Stimulated activated CD8-positive, alpha-beta memory T cell treated with anti-CD3 and anti-CD28 coated beads, Interleukin-15, amount 100 ng/mL, for 24 hours (primary cell): ENCODE measurements at regions not wholly inside any gene's neighbourhood (a gene's known extent, or its start where the extent isn't known, plus 50 kb on each side); places are given as distances from the start of the nearest gene placed in this dataset.

Source experiments
- DNase-seq: peaks from one replicate; pipeline ENCODE4 v3.0.0-alpha.2; 2020; ENCODE audit warnings: low read depth

GRCh38 chr15:46552316-46552715 is 917.5 kb downstream of the SQOR start:
- no peak for DNase-seq

GRCh38 chr15:46555547-46555946 is 920.7 kb downstream of the SQOR start:
- DNase-seq, result no peak

- no peak for DNase-seq
These were observed 921.2 kb downstream of the SQOR start for GRCh38 chr15:46556010-46556409.

- DNase-seq, result no peak
These were observed 921.9 kb downstream of the SQOR start for GRCh38 chr15:46556559-46557379.

- no peak for DNase-seq
These were observed 933.1 kb downstream of the SQOR start for GRCh38 chr15:46567968-46568367.

GRCh38 chr15:46569781-46570180 is 935.0 kb downstream of the SQOR start:
- DNase-seq, result no peak

GRCh38 chr15:46576646-46577395 is 942.0 kb downstream of the SQOR start:
- no peak for DNase-seq

GRCh38 chr15:46577767-46578166 is 942.9 kb downstream of the SQOR start:
- no peak for DNase-seq

GRCh38 chr15:46580487-46580886 is 945.7 kb downstream of the SQOR start:
- no peak for DNase-seq

GRCh38 chr15:46580924-46581323 is 946.1 kb downstream of the SQOR start:
- DNase-seq, result no peak

- DNase-seq, result no peak
These were observed 954.3 kb downstream of the SQOR start for GRCh38 chr15:46589088-46589487.

- DNase-seq, result no peak
These were observed 956.6 kb downstream of the SQOR start for GRCh38 chr15:46591462-46591861.

- no peak for DNase-seq
These were observed 960.2 kb downstream of the SQOR start for GRCh38 chr15:46595016-46595415.

- DNase-seq, result no peak
These were observed 972.2 kb downstream of the SQOR start for GRCh38 chr15:46607077-46607476.

GRCh38 chr15:46616033-46616432 is 981.2 kb downstream of the SQOR start:
- DNase-seq, result no peak

GRCh38 chr15:46617507-46617906 is 982.7 kb downstream of the SQOR start:
- no peak for DNase-seq

GRCh38 chr15:46618984-46619383 is 984.2 kb downstream of the SQOR start:
- DNase-seq, result no peak

GRCh38 chr15:46620392-46621013 is 985.7 kb downstream of the SQOR start:
- DNase-seq, result no peak

- DNase-seq, result no peak
These were observed 988.0 kb downstream of the SQOR start for GRCh38 chr15:46622851-46623250.

GRCh38 chr15:46636206-46636605 is 1001.4 kb downstream of the SQOR start:
- no peak for DNase-seq

- DNase-seq, result no peak
These were observed 1010.0 kb downstream of the SQOR start for GRCh38 chr15:46644501-46645481.

GRCh38 chr15:46646490-46646889 is 1011.7 kb downstream of the SQOR start:
- no peak for DNase-seq
